ENCODE measurements at regions not wholly inside any gene's neighbourhood (a gene's known extent, or its start where the extent isn't known, plus 50 kb on each side); places are given as distances from the start of the nearest gene placed in this dataset.

- Histone ChIP-seq H3K79me1 (ENCODE audit: low read depth, low read length) (no peaks in the 10 kb centered on the region), H3K18ac (ENCODE audit: extremely low read depth, low read length) (no peak overlapping the region), H3K36me3 (ENCODE audit: control insufficient read depth in 2 of 4, insufficient read depth in 4 of 4, low read length in 3 of 4) (no peaks in the 10 kb centered on the region), H3K9me3 (ENCODE audit: insufficient read depth in 2 of 2, low read depth in 1 of 2, low read length in 1 of 2) (peaks cover 33 to 36% of the 10 kb centered on the region in 2 experiments), H4K20me1 (replicated peaks in 1 of 2; ENCODE audit: control insufficient read depth in 1 of 2, insufficient read depth in 2 of 2, low read length in 2 of 2) (no peaks in the 10 kb centered on the region), H2AK5ac (ENCODE audit: low read depth, low read length) (no peak overlapping the region), H3K4me2 (ENCODE audit: insufficient read depth in 1 of 2, low read depth in 2 of 2, low read length in 2 of 2) (no peak overlapping the region), H2AFZ (ENCODE audit: low read length) (no peak overlapping the region), H2BK120ac (replicated peaks; ENCODE audit: low read depth, low read length) (no peak overlapping the region), H3K9ac (replicated peaks in 1 of 4; ENCODE audit: extremely low read depth in 1 of 4, low read depth in 3 of 4, low read length in 3 of 4) (no peak overlapping the region), H3K56ac (replicated peaks; ENCODE audit: insufficient read length, low read depth, low read length) (no peak overlapping the region), H3K4me1 (replicated peaks in 1 of 4; ENCODE audit: control insufficient read depth in 3 of 4, insufficient read depth in 4 of 4, low read length in 3 of 4) (peaks cover 0 to 3% (median 0%) of the 10 kb centered on the region in 4 experiments; a peak in 1 of 7 replicates), H3K23me2 (ENCODE audit: low read depth, low read length) (no peaks in the 10 kb centered on the region), H4K5ac (ENCODE audit: insufficient read length, low read depth, low read length) (no peak overlapping the region), H3K23ac (ENCODE audit: insufficient read length) (no peak overlapping the region), H3K79me2 (ENCODE audit: control insufficient read depth in 1 of 2, insufficient read depth in 2 of 2, low read length in 2 of 2) (no peaks in the 10 kb centered on the region), H2BK12ac (ENCODE audit: low read depth, low read length) (no peak overlapping the region), H4K8ac (ENCODE audit: extremely low read depth, insufficient read depth, low read length) (no peak overlapping the region), H3K14ac (ENCODE audit: insufficient read length) (no peak overlapping the region), H2BK5ac (ENCODE audit: low read depth, low read length) (no peak overlapping the region), H3K4me3 (ENCODE audit: extremely low read depth in 1 of 4, insufficient read depth in 2 of 4, low read depth in 3 of 4, low read length in 4 of 4) (no peak overlapping the region), H4K91ac (replicated peaks; ENCODE audit: insufficient read length, low read length) (no peak overlapping the region), H3K4ac (replicated peaks; ENCODE audit: insufficient read length, low read depth, low read length) (no peak overlapping the region), H3K27me3 (replicated peaks in 1 of 4; ENCODE audit: control insufficient read depth in 3 of 4, extremely low read depth in 1 of 4, insufficient read depth in 3 of 4, low read length in 3 of 4) (no peaks in the 10 kb centered on the region), H2BK20ac (ENCODE audit: low read length) (no peak overlapping the region), H2BK15ac (ENCODE audit: low read length) (no peak overlapping the region), H3K27ac (ENCODE audit: low read depth, low read length) (no peak overlapping the region)
- POLR2A ChIA-PET (ENCODE audit: partially characterized antibody): no interaction called here
- CTCF ChIA-PET (ENCODE audit: partially characterized antibody): interaction anchor here (2.9 kb wide), 1 partner anchor 9 kb away, joined by 16 read pairs; no protein-coding TSS in a partner anchor
- no peak for FAIRE-seq
- no peak for DNase-seq (ENCODE audit: low read depth in 1 of 2, low spot score in 2 of 2)
- TF ChIP-seq EGR1 (IDR thresholded peaks at IDR 0.05; ENCODE audit: borderline replicate concordance, low read depth, low read length) (no peak), POLR2A (IDR thresholded peaks at IDR 0.05; ENCODE audit: control extremely low read depth in 1 of 2, low read depth in 2 of 2, low read length in 2 of 2) (no peak), CREB1 (IDR thresholded peaks at IDR 0.05) (no peak), POLR2AphosphoS5 (IDR thresholded peaks at IDR 0.05; ENCODE audit: low read depth, low read length) (no peak), SP1 (IDR thresholded peaks at IDR 0.05; ENCODE audit: low read depth, low read length) (no peak), RNF2 (IDR thresholded peaks at IDR 0.05; ENCODE audit: borderline replicate concordance, low read depth, low read length, missing control alignments, poor library complexity, severe bottlenecking) (no peak), ASH2L (IDR thresholded peaks at IDR 0.05; ENCODE audit: low read length) (no peak), BACH1 (IDR thresholded peaks at IDR 0.05; ENCODE audit: low read length) (no peak), TBP (IDR thresholded peaks at IDR 0.05; ENCODE audit: low read depth, low read length) (no peak), TCF12 (IDR thresholded peaks at IDR 0.05; ENCODE audit: low read depth, low read length) (no peak), FOSL1 (IDR thresholded peaks at IDR 0.05; ENCODE audit: insufficient read depth, low read depth, low read length) (no peak), RFX5 (IDR thresholded peaks at IDR 0.05; ENCODE audit: borderline replicate concordance, low read depth, low read length) (no peak), TEAD4 (IDR thresholded peaks at IDR 0.05; ENCODE audit: low read depth, low read length) (no peak), SP2 (IDR thresholded peaks at IDR 0.05; ENCODE audit: low read length) (no peak), E2F6 (IDR thresholded peaks at IDR 0.05) (no peak), POU5F1 (IDR thresholded peaks at IDR 0.05; ENCODE audit: low read depth, low read length) (no peak), HDAC2 (IDR thresholded peaks at IDR 0.05; ENCODE audit: borderline replicate concordance in 1 of 2, low read depth in 2 of 2, low read length in 2 of 2) (no peak)
Observed at GRCh38 chr15:23506762-23507161, 58.7 kb upstream of the MKRN3 start.

All from H1 (cell line).